HG02759 (cell line): ENCODE measurements at regions not wholly inside any gene's neighbourhood (a gene's known extent, or its start where the extent isn't known, plus 50 kb on each side); places are given as distances from the start of the nearest gene placed in this dataset.
"Not testable (repeated sequence)": the region's sequence is repeated elsewhere in the genome, so short reads cannot be mapped to it uniquely, and the experiment has no call there.

Experiments used
- ATAC-seq: cut with Tn5 transposase; IDR thresholded peaks from one replicate; pipeline ENCODE4 v1.9.1; 2021; ENCODE audit warnings: mild to moderate bottlenecking, moderate library complexity; ENCODE audit not compliant: unreplicated experiment

DNA sequence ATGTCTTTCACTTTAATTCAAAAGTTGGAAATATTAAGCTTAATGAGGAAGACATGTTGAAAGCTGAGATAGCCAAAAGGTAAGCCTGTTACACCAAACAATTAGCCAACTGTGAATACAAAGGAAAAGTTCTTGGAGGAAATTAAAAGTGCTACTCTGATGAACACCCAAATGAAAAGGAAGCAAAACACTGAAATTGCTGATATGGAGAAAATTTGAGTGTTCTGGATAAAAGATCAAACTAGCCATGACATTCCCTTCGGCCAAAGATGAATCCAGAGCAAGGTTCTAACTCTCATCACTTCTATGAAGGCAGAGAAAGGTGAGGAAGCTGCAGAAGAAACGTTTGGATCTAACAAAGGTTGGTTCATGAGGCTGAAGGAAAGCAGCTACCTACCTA lies 280.8 kb upstream of the BCHE start:
- no peak for ATAC-seq

DNA sequence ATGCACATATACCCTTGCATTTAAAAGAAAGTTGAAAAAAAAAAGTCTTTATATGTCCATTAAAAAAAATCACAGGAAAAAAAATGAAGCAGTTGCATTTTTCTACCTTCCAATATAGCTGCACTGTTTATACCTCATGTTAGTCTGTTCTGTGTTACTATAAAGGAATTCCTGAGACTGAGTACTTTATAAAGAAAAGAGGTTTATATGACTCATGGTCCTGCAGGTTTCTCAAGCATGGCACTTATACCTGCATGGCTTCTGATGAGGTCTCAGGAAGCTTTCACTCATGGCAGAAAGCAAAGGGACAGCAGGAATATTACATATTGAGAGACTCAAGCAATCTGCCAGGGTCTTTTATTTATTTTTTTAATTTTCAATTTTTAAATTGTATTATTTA lies 277.2 kb upstream of the BCHE start:
- ATAC-seq = no peak

DNA sequence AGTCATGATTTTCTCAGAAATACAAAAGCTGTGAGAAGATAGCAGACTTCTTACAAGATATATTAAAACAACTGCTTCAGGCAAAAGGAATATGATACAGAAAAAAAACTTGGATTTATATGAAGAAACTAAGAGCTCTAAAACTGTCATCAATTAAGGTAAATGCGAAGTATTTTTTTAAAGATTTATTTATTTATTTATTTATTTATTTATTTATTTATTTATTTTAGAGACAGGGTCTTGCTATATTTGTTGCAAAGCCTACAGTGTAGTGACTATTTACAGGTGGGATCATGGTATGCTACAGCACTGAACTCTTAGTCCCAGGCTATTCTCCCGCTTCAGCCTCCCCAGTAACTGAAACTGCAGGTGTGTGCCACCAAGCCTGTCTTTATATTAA lies 274.3 kb upstream of the BCHE start:
- no peak for ATAC-seq

DNA sequence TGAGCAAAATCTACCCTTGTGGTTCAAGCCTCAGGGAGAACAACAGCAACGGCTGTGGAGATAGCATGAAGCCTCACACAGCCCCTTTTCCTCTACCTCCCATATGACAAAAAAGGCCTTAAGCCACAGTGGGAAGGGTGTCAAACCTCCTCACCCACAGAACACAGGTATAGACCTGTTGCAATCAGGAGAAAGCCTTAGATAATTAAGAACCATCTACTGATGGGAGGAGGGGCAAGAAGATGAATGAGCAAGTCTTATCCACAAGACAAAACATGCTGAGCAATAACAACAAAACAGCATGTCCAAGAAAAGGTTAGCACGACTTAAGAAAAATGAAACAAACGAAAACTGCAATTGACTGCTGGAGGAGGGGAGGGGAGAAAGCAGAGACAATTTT lies 272.9 kb upstream of the BCHE start:
- ATAC-seq = no peak

DNA sequence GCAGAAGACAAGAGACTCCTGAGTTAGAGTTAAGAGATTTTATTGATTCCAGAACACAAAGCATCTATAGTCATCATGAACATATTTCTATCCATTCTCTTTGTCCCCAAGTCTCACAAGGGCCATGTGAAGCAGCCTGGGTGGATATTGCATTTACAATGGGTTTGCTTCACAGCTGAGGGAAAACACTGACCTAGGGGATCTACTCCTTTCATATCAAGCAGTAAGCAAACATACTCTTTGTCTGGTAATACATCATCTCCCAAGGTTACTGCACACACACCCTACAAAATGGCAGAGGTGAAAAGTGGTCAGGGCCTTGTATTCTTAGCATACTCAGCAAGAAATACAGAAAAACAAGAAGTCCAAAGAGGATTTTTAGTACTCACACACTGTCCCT lies 267.7 kb upstream of the BCHE start:
- no peak for ATAC-seq

DNA sequence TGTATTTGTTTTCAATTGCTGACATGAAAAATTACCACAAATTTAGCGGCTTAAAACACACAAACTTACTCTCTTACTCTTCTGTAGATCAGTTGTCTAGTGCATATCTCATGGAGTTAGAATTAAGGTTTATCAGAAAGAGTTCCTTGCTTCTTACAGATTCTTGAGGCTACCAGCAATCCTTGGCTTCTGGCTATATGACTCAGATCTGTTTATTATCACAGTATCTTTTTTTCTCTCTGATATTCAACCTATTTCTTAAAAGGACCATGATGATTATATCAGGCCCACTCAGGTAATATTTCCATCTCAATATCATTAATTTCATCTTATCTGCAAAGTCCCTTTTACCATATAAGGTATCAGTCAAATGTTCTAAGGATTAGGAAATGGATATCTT lies 263.5 kb upstream of the BCHE start:
- ATAC-seq = no peak

DNA sequence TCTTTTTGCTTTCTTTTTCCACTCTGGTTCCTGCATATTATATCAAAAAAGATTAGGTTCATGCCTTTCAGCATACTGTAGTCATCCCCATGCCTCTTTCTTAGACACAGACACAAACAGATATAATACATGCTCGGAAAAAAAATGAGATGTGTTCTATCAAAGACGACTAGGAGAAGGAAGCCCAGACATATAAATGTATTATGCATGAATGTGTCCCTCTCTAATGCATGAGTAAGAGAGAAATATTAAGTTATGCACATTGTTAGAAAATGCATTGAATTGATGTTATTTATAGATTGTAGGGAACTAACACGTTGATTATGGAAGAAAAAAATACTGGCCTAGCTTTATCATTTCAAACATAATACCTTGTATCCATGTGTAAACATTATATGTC lies 252.4 kb upstream of the BCHE start:
- no peak for ATAC-seq

DNA sequence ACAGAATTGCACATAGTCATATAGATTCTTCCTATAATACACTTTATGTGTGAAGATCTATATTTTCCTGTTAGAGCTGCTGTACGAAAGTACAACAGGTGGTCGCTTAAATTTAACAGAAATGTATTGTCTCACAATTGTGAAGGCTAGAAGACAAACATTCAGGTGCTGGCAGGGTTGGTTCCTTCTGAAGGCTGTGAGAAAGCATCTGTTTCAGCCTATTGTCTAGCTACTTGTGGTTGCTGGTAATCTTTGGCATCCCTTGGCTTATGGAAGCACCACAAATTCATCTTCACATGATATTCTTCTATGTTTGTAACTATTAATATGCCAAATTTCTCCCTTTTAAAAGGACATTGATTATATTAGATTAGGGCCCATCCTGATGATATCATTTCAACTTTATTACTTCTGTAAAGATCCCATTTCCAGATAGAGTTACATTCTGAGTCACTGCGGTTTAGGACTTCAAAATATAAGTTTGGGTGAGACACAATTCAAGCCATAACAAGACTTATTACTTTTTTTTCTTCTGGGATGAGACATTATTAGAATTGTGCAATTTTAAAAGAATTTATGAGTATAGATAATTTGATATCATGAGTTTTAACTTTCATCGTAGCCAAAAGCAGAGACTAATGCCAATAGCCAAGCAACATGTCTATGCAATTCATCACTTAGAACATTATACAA lies 248.1 kb upstream of the BCHE start:
- no peak for ATAC-seq

DNA sequence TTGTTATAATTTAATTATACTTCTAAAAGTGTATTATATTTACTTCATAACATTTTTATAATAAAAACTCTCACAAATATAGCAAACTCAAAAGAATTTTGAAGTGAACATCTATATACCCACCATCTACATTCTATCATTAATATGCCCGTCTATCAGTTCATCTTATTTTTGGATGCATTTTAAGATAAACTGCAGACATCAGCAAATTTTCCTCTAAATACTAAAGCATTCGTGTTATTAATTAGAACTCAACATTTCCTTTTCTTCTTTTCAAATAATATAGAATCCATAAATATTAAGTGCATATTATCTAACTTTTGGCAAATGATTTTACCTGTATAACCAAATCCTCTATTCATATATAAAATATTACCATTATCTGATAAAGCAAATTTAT lies 242.9 kb upstream of the BCHE start:
- ATAC-seq = no peak

DNA sequence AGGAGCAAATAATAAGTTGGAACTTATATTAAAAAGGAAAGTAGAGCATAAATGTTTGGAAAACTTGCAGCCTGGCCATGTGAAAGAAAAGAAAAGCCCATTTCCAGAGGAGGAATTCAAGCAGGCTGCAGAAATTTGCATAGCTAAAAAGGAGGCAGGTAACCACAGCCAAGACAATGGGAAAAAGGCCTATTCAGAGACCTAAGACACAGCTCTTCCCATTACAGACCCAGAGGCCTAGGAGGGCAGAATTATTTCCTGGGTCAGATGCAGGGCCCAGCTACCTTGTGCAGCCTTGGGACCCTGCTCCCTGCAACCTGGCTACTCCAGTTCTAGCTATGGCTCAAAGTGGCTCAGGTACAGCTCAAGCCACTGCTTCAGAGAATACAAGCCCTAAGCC lies 234.6 kb upstream of the BCHE start:
- no peak for ATAC-seq

DNA sequence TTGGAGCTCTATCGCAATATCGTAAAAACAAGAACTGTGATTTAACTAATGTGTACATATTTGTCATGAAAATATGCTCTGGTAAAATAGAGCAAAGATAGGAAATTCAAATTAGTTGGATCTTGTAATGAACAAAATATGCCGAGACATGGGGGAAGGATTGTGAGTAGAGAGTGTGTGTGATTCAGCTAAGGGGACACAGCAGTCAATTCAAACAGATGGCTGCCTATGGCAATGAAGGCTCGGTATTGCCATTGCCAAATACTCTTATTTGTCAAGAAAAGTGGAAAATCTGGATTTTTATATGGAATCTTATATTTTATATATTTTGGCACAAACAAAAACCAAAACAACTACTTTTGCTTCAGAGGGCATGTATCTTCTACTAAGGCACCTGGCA lies 227.3 kb upstream of the BCHE start:
- ATAC-seq = no peak

DNA sequence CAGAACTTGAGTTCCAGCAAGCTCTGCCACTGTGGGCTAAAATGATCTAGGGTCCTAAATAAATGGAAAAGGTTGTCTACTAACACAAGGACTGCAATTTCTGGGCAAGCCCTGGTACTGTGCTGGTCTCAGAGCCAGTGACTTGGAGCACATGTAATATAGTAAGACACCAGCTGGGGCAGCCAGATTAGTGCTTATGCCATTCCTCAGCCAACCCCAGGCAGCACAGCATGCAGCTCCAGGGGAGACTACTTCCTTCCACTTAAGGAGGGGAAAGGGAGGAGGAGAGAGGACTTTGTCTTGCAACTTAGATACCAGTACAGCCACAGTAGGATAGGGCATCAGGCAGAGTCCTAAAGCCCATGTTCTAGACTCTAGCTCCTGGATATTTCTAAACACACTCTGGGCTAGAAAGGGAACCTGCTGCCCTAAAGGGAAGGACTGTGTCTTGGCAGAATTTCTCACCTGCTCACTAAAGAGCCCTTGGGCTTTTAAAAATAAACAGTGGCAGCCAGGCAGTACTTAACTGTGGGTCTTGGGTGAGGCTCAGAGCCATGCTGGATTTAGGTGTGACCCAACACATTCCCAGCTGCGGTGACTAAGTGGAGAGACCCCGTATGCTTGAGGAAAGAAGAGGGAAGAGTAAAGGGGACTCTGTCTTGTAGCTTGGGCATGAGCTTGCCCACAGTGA lies 223.7 kb upstream of the BCHE start:
- ATAC-seq = no peak

DNA sequence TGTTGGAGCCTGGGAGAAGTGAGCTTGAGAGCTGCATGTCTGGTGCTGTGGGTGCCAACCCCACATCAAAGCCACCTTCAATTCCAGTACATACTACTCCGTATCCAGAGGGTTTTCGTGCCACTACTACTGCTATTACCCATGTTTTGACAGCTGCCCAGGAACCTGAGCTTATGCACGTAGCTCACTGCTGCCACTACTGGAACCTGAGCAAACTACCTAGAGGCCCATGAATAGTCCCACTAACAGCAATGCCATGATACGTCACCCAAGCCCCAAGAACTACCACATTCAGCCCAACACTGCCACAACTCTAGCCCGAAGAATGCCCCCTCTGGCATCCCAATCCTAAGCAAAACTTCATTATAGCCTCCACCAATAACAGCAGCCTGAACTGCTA lies 215.2 kb upstream of the BCHE start:
- no peak for ATAC-seq

DNA sequence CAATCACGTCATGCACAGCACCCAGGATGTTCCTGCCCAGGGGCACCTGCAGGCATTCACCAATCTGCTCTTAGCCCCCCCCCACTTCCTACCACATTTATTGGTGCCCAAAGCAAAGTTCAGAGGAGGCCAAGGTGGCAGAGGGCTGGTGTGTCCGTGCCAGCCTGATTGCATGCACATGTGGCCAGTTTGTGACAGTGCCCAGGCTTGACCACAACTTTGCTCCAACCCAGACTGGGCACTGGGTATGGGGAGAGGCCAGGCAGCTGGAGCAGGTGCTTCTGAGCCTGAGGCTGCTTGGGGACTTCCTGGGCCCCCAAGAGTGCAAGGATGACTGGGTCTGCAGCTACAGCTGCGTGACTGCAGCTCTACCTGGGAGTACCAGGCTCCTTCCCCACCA lies 192.3 kb upstream of the BCHE start:
- no peak for ATAC-seq

DNA sequence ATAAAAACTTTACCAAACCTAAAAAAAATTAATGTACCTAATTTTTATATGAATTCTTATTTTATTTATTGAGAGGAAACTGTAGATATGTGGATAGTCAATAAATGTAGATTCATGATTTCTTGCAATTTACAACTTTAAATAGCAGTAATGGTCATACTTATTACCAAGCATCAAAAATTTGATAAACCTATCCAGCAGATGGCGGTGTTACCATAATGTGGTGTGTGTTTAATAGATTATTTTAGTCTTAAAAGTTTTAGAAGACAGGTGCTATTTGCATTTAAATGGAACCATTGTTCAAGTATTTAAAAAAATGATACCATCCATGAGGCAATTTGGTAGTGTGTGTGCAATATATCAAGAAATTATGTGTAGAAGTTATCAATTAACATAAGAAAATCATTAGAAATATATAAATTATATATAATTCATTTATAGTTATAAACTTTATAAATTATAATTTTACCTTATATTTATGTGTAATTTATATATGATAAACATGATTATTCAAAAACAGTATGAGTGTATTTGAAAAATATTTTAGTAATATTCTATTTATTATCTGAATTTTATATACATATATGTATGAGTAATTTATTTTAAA lies 176.0 kb upstream of the BCHE start:
- ATAC-seq = no peak

DNA sequence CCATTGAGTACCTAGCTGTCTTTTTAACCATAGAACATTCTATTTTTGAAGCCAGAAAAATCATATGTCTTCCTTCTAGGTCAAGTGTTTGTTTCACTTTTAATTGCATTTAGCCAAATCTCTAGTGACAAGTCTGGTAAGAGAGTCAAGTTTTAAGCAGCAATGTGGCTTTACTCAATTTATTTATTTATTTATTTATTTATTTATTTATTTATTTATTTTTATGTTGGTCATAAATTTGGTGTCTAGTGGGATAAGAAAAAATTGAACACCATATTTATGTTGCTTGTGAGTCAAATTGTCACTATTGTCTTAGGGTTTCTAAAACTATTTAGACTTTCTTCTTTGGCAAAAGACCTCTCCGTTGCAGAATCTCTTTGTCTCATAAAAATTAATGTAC lies 174.5 kb upstream of the BCHE start:
- no peak for ATAC-seq

DNA sequence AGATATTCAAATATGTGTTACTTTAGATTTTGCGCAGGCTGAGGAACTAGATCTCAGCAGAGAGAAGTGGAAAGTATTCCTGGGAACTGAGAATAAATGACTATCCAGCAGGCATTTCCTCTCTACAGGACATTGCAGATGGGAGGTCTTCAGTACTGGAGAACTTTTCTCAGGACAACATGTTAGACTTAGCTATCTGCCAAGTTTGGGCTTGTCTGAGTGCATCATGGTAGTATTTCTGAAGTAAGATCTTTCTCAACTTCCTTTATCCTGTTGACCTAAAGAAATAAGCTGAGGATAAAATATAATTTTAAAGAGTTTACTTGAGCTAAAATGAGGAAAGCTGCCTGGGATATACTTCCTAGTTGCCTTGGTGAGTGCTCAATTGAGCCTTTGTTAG lies 167.9 kb upstream of the BCHE start:
- ATAC-seq = no peak

DNA sequence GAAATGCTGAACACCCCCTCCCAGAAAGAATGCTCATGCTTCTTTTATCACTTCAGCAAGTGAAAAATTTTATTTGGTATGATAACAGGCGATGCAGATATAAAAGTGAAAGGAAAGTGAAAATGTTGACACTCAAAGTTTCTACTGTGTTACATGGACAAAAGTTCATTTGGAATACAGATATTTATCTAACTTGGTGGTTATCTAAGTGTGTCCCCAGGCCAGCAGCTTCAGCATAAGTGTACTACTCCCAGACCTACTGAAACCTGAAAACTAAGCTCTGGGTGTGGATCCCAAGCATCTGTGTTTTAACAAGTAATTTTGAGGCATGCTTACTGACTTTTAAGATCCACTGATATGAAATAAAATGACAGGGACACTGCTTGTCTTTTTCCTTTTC lies 157.1 kb upstream of the BCHE start:
- no peak for ATAC-seq

DNA sequence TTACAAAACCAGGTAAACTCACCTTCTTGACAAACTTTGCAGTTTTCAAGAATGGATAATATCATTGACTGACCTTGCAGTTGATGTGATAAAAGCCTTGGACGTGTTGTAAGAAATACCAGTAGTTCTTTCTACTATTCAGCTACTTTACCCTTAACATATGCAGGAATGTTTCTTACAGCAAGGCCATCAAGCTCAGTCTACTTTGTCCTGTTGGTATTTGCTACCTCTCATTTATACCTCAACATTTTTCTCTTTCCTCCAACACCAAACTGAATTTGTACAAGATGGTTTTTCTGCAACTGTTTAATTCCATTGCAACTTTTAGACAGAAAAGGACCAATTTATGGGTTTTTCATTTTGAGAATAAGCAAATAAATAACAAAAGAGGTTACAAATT lies 147.4 kb upstream of the BCHE start:
- ATAC-seq = no peak

DNA sequence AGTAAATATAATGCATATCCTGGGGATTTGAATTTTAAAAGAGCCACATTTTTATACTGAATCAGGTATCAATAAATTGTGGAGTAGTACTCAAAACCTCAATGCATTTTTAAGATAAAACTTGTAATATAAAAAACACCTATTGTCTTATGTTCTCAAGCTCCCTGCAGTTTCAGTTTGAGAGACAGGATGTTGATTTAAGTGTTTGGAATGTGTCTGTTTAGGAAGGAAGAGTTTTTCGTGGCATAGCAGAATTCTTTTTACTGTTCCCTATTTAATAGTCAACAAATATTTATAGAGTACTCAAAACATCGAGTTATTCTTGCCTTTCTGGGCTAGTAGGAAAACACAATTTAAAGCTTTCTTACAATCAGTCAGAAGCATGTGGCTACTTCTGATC lies 146.1 kb upstream of the BCHE start:
- no peak for ATAC-seq

DNA sequence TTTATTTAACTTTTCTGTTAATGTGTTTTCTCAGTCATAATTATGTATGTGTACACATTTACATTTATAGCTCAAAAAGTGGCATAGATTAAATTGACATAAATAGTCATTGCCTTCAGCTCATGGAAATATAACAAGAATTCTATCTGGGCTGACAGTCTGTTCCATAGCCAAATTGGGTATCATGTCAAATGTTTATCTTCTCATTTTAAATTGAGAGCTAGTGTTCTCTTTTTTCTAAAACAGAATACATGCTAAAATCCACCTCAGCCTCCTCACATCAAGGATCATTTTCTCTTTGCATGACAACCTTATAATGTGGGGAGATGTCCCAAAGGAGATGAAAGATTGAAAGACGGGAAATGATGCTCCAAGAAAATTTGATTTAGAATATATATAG lies 144.1 kb upstream of the BCHE start:
- no peak for ATAC-seq

DNA sequence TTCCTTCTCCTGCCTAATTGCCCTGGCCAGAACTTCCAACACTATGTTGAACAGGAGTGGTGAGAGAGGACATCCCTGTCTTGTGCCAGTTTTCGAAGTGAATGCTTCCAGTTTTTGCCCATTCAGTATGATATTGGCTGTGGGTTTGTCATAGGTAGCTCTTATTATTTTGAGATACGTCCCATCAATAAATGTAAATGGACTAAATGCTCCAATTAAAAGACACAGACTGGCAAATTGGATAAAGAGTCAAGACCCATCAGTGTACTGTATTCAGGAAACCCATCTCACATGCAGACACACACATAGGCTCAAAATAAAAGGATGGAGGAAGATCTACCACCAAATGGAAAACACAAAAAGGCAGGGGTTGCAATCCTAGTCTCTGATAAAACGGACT lies 123.6 kb upstream of the BCHE start:
- ATAC-seq = not testable (repeated sequence)

DNA sequence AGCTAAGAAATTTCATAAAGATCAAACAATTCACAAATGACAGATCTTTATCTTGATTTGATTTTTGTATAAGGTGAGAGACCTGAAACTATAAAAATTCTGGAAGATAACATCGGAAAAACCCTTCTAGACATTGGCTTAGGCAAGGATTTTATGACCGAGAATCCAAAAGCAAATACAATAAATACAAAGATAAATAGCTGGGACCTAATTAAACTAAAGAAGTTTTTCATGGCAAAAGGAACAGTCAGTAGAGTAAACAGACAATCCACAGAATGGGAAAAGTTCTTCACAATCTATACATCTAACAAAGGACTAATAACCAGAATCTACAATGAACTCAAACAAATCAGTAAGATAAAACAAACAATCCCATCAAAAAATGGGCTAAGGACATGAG lies 116.9 kb upstream of the BCHE start:
- ATAC-seq = no peak
